GM21529 (cell line): ENCODE measurements at regions not wholly inside any gene's neighbourhood (a gene's known extent, or its start where the extent isn't known, plus 50 kb on each side); places are given as distances from the start of the nearest gene placed in this dataset.
"Not testable (repeated sequence)": the region's sequence is repeated elsewhere in the genome, so short reads cannot be mapped to it uniquely, and the experiment has no call there.

Experiments
- ATAC-seq: cut with Tn5 transposase; IDR thresholded peaks from one replicate; pipeline ENCODE4 v1.9.1; 2021; ENCODE audit not compliant: unreplicated experiment

DNA sequence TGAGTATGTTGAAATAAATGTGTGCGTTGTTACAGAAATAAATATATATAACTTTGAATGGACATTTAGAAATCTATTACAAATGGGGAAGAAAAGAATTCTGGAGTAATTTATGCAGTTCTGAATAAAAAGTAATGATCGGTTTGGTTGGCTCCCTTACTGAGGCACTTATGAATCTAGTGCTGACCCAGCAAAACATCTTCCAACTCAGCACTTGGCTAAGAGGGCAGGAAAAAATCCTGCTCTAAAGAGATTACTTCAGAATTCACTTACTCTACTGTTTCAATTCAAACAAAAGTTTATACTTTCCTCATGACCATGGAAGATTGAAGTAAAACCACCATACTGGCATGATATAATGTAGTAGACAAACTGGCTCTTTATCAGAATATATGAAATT lies 123.9 kb upstream of the RXFP1 start:
- no peak for ATAC-seq

DNA sequence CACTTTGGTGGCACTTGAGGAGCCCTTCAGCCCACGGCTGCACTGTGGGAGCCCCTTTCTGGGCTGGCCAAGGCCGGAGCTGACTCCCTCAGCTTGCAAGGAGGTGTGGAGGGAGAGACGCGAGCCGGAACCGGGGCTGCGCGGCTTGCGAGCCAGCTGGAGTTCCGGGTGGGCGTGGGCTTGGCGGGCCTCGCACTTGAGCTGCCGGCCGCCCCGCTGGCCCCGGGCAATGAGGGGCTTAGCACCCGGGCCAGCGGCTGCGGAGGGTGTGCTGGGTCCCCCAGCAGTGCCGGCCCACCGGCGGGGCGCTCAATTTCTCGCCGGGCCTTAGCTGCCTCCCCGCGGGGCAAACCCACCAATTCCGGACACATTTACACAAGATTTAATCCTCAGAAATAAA lies 113.7 kb upstream of the RXFP1 start:
- ATAC-seq = not testable (repeated sequence)

DNA sequence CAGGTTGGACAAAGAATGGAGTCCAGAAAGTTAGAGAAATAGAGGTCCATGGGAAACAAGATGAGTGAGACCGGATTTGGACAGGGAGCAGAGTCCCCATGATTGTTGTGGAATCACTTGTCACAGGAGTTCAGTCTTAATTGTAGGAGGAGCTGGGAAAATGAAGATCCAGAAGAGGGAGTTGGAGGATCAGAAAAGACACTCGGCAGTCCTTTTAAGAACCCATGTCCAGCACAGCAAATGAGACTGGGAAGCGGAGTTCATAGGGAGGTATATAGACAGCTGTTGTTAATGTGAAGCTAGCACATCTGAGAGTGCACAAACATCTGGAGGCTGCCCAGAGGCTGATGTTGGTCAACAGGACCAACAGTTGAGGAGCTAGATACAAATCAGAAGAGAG lies 111.4 kb upstream of the RXFP1 start:
- ATAC-seq = no peak

DNA sequence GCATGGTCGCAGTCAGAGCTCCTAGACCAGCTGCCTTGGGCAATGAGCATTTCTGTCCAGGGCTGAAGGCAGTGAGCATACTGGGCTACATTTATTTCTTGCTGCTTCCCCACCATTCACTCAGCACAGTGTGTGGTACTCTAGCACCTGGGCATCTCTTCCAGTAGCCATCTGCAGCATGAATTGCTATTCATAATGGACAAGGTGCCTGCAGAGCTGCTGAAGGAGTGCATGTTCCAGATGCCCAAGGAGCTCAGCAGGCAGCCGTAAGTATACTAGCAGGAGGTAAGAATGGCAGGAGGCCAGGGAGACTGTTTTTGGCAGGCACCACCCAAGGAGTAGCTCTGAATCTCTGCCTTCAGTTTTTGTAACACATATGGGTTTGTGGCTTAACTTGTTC lies 110.4 kb upstream of the RXFP1 start:
- ATAC-seq = no peak

DNA sequence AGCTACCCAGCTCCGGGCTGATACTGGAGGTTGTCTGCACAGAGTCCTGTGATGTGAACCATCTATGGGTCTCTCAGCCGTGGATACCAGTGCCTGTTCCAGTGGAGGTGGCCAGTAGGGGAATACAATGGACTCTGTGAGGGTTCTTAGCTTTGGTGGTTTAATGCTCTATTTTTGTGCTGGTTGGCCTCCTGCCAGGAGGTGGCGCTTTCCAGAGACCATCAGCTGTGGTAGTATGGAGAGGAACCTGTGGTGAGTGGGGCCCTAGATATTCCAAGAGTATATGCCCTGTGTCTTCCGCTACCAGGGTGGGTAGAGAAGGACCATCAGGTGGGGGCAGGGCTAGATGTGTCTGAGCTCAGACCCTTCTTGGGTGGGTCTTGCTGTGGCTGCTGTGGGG lies 103.0 kb upstream of the RXFP1 start:
- ATAC-seq = not testable (repeated sequence)

DNA sequence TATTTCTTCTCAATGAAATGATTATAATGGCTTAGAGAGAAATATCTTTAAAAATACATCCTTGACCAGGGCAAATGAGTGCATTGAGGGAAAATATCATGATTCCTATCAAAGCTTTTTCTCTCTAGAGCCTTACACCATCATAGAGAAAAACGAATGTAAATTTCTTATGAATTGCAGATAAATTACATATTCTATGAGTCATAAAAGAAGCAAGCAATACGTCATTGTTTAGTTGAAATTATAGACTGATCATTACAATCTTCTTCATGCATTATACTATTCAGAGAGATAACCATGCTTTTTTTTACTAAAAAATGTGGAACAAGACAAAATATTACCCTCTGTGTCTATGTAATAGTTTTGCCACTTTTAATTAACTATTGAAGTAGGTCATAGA lies 100.9 kb upstream of the RXFP1 start:
- ATAC-seq = no peak

DNA sequence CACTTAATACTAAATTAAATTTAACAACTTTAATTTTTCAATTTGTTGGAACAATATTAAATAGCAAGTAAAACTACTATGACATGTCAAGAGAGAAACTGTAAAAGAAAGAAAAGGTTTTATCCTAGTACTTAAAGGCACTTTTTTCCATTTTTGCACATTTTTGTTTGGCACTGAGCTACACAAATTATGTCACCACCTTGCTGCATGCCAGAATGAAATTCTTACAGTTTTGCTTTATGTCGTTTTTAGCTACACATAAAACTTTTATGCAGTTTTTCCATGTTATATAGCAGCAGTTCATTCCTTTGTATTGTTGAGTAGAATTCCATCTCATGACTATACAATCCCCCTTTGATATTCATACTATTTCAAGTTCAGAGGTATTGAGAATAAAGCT lies 99.1 kb upstream of the RXFP1 start:
- ATAC-seq = no peak

DNA sequence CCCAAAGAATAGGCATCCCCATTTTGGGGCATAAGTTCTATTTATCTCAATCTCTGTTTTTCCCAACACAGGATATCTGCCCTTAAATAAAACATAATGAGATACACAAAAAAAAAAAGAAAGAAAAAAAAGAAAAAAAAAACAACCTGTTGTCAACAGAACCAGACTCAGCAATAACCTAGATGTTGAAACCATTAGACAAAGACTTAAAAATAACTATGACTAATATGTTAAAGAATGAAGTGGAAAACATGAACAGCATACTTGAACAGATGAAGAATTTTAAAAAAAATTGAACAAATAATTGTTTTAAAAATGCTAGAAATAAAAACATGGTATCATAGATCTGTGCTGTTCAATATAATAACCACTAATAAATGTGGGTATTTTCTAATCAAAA lies 93.4 kb upstream of the RXFP1 start:
- ATAC-seq = no peak

DNA sequence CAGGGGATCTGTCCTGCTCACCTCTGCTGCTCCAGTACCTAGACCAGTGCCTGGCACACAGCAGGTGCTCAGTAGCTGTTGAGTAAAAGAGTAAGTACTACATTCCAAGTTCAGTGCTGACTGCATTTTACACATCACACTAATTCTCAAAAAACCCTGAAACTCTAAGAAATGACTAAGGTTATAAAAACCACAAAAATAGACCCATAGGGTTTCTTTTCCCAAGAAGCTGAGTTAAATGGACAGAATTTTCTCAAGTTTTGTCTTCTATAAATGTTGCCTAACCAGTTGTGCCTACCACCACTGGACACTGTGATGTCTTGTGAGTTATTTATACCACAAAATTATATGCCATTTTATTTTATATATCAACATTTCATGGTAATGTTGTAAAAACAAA lies 78.9 kb upstream of the RXFP1 start:
- ATAC-seq = no peak

DNA sequence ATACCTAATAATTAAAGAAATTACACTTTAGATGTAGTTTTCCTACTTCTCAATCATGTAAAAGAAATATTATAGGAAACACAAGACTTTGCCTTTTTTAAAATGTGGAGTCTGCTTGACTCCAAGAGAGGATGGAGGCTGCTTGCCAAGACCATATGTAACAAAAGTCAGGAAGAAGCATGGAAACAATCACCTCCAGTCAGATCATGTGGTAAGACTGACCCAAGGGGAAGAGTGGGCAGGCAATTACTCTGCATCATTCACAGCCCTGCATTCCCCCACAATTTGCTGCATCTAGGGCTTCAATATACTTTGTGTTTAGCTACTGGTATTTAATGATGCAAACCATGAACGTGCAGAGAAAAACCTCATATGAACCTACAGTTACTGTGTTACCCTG lies 78.0 kb upstream of the RXFP1 start:
- ATAC-seq = no peak

DNA sequence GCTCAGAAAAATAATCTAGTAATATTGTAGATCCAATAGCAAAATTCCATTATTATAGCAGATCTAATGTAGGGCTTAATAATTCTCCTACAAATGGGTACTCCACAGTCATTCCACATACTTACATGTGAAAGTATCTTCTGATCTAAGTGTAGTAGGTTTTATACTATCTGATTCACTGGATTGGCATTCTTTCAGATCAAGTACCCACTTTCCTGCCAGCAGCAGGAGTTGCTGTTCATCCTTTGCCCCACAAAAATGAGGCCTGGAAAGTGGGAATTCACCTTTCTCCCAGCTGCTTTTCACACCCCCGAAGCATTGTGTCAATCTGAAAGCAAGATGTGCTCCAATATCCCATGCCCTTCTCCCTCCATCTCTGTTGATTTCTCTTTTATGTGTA lies 77.1 kb upstream of the RXFP1 start:
- no peak for ATAC-seq

DNA sequence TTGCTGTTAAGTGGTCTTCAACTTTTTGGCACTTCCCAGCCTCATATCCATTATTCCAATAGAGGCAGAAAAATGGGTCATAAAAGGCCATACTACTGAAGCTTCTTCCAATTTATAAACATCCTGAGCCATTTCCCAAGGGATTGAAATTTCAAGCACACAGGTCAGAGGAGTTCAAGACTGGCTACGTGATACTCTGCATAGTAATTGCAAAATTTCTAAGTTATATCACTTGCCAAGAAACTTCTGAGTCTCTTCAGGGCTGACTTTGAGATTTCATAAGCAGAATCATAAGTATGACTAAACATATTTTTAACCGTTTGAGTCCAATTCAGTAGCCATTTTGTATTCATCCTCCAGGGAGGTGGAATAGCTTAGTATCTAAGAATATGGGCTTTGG lies 75.6 kb upstream of the RXFP1 start:
- no peak for ATAC-seq

DNA sequence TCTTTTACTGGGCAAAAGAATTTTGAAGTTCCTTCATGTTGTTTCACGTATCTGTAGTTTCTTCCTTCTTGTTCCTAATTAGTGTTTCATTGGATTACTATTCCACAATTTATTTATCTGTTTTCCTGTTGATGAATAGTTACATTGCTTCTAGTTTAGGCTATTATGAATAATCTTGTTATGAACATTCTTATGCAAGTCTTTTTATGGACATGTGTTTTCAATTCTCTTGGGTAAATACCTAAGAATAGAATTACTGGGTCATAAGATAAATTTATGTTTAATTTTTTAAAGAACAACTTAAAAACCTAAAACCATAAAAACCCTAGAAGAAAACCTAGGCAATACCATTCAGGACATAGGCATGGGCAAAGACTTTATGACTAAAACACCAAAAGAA lies 70.9 kb upstream of the RXFP1 start:
- no peak for ATAC-seq

DNA sequence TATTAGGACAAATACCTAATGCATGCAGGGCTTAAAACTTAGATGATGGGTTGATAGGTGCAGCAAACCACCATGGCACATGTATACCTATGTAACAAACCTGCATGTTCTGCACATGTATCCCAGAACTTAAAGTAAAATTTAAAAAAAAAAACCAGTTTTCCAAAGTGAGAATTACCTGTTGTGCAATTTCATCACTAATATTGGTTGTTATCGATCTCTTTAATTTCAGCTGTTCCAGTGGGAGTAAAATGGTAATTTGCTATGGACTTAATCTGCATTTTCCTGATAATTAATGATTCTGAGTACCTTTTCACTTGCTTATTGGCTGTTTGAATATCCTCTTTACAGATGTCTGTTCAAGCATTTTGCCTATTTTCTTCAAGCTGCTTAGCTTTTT lies 69.6 kb upstream of the RXFP1 start:
- ATAC-seq = not testable (repeated sequence)

DNA sequence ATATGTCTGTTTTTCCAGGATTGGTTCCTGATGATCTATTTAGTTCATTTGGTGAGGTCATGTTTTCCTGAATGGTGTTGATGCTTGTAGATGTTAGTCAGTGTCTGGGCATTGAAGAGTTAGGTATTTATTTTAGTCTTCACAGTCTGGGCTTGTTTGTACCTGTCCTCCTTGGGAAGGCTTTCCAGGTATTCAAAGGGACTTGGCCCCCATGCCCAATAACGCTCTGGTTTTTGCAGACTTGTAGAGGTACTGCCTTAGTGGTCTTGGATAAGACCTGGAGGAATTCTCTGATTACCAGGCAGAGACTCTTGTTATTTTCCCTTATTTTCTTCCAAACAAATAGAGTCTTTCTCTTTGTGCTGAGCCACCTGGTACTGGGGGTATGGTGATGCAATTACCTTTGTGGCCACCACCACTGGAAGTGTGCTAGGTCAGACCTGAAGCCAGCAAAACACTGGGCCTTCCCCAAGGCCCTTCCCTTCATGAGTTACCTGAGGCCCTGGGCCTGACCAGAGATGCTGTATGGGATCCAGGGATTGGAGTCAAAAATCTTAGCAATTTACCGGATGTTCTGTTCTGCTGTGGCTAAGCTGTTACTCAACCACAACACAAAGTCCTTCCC lies 63.3 kb upstream of the RXFP1 start:
- no peak for ATAC-seq

DNA sequence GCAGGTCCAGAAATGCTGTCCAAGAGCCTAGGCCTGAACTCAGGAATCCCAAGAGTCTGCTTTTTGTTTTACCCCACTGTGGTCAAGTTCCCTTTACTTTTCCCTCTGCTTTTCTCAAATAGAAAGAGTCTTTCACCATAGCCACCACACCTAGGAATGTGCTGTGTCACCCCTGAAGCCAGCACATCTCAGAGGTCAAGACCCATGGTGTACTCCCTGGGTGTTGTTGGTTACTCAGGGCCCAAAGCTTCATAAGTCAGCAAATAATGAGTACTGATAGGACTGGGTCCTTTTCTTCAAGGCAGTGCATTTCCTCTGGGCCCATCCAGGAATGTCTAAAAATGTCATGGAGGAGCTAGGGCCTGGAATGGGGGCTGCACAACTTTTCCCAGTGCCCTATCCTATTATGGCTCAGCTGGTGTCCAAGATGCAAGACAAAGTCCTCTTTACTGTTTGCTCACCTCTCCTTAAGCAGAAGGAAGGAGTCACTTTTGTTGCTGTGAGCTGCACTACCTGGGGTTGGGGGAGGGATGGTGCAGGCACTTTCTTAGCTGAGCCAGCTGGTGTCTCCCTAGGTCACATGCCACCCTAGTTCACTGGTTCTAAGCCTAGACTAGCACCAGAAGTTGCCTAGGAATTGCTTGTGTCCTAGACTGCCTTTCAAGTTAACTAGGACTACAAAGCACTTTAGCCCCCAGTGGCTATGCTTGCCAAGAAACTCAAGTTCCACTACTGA lies 62.4 kb upstream of the RXFP1 start:
- no peak for ATAC-seq

DNA sequence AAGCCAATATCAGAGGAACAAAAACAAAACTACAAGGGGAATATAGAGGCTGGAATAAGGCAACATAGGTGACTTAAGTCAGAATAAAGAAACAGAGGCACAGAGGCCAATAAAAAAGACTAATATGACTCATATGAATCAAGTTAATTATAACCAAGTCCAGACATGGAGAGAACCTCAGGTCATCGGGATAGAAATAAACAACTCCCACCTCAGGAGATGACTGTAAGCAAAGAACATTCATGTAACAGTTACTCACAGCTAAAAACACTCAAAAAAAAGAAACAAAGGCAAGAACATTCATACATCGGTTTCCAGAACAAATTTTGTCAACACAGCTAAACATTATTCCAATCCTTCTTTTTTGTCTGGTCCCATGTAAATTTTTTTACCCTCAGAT lies 60.3 kb upstream of the RXFP1 start:
- ATAC-seq = no peak

DNA sequence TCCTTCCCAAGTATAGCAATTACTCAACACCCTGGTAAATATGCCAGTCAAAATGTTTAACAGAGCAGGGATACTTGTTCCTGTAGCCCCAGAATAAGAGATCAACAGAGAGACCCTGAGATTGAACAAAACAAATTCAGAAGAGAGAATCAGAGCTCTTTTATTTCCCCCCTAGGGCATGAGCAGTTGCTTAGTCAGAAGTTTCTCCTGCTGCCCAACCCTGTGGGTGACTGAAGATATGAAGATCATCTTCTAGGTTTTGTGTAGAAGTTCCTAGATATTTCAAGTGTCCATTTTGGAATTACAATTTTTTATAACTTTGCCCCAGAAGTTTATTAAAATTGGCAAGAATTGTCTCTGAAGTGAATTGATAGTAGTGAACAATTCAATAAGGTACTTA lies 59.1 kb upstream of the RXFP1 start:
- no peak for ATAC-seq
